Limb (tissue), 2 donors: ENCODE measurements at regions not wholly inside any gene's neighbourhood (a gene's known extent, or its start where the extent isn't known, plus 50 kb on each side); places are given as distances from the start of the nearest gene placed in this dataset.

ENCODE experiments used
- DNase-seq, 2 donors: peaks; one replicate each; pipeline ENCODE4 v3.0.0-alpha.2; 2016; ENCODE audit errors: extremely low spot score in 2 of 2

GRCh38 chr18:70523035-70523791 is 234.4 kb downstream of the SOCS6 start:
- no peak for DNase-seq

GRCh38 chr18:70522183-70522680 is 233.4 kb downstream of the SOCS6 start:
- no peak for DNase-seq

GRCh38 chr18:70520867-70521266 is 232.0 kb downstream of the SOCS6 start:
- no peak for DNase-seq

- no peak for DNase-seq
These were observed 224.8 kb downstream of the SOCS6 start for GRCh38 chr18:70513502-70514171.

- DNase-seq, result no peak
These were observed 219.1 kb downstream of the SOCS6 start for GRCh38 chr18:70507970-70508369.

DNA sequence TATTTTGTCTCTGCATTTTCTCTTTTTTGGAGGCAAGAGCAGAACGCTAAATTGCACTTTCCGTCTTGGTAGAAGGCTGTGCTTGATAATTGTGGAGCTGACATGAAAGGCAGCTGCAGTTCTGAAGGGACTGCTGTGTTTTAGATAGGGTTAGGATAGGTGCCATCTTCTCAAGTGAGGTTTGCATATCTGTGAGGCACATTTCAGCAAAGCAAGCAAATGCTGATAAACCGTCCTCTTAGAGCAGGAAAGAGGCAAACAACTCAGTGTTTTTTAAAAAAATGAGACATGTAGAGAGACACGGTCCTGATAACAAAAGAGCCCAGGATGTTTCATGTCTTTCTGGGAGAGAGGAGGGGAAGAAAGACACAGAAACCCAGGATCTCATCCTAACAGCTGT is 217.7 kb downstream of the SOCS6 start:
- DNase-seq, result no peak

DNA sequence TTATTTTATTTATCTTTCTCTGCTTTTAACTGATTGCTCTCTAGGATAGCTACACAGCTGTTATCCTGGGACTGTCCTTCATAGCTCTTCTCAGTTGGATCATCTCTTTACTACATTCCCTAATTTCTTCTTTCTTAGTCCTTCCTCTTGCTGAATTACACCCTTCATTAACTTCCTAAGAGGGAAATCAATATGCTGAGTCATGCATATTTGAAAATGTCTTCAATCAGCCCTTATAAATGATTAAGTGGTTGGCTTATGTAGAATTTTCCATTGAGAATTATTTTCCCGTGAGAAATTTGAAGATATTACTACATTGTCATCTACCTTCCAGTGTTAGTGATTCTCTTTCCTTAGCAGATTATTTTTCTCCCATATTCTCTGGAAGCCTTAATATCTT is 214.2 kb downstream of the SOCS6 start:
- DNase-seq, result no peak

DNA sequence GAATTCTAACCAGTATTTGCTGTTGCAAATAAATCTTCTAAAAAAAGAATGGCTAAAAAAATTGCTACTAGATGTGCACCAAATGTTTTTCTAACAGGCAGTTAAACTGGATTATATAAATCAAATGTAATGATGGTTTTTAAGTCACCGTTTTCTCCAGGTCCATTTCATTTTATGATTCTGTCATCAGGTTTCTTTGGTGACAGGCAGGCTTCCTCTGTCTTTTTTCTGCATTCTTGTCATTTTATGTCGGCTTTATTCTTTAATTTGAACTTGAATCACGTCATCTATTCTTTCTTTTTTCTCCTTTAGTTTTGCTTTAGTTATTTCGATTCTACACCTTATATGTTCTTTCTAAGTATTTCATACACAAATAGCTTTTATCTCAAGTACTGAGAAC is 212.5 kb downstream of the SOCS6 start:
- no peak for DNase-seq

DNA sequence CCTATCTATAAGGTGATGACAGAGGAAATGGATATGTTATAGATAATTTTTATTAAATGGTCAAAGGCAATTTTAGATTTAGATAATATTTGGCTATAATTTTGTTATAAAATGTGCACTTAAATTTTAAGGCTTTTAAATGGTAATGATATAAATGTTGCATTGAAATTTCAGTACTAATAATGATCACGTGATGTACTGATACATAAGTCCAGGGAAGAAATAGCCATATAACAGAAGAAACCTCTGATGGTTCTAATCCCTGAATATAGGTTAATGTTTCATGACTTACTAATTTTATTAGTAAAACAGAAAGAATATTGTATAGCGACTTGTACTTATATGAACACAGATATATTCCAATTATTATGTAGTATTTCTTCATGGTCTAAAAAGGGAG is 211.9 kb downstream of the SOCS6 start:
- DNase-seq, result no peak

GRCh38 chr18:70499218-70499691 is 210.4 kb downstream of the SOCS6 start:
- no peak for DNase-seq

- no peak for DNase-seq
These were observed 207.8 kb downstream of the SOCS6 start for GRCh38 chr18:70496353-70497294.

- no peak for DNase-seq
These were observed 205.7 kb downstream of the SOCS6 start for GRCh38 chr18:70494524-70494923.

DNA sequence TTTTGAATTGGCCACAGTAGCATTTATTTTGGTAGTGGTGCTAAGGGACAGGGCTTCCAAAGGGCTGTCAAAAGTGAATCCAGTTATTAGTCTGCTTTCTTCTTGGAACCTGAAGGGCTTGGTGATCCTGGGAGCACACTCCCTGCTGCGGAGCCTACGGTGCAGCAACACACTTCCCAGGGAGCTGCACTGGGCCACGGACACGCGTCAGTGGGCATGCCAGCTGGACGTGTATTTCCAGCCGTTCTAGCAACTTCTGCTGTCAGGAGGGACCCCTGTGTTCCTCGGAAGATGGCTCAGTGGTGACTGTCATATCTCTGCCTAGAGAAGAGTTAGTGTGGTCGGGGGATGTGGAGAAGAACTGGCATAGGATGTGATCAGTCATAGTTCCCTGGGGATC is 204.6 kb downstream of the SOCS6 start:
- DNase-seq, result no peak

DNA sequence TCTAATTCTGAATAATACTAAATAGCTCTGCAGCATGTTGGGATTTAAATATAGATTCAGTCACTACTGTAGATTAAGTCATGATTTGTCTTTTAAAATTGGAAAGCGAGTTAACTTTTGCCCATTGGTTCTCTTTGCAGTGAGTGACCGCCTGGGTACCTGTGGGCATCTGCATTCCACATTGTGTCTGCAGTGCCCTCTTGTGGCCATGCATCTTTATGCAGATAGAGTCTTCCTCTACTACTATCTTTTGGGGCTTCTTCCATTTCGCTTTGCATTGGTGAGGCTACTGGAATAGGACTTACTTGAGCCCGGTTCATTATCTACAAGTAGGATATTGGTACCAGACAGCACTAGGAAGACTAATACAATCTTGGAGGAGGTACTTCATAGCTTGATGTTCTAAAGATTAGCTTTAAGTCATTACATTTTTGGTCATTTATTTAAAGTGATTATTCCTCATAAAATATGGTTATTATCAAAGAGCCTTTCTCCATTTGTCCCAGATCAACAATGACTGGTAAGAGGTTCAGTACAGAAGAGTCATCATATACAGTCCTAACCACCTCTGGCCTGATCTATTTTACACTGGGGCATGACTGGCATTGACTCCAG is 203.0 kb downstream of the SOCS6 start:
- no peak for DNase-seq

- DNase-seq, result peak; percentile 45 to 64
These were observed 201.4 kb downstream of the SOCS6 start for GRCh38 chr18:70489986-70490933.

DNA sequence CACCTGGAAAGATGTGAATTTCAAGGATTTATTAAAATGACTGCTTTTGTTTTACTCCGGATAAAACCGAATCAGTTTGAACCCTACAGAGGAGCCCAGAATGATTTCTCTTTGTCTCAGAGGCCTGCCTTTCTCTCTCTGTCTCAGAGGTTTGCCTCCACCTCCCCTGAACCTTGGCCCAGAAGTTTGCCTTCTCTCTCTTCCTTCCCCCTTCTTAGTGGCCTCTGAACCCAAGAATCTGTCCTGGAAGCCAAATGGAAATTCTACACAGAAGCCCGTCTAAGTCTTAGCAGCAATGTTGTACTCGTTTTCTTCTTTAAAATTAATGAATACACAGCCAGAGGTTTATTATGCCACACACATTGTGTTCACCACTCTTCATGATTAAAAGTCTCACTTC is 200.7 kb downstream of the SOCS6 start:
- no peak for DNase-seq

DNA sequence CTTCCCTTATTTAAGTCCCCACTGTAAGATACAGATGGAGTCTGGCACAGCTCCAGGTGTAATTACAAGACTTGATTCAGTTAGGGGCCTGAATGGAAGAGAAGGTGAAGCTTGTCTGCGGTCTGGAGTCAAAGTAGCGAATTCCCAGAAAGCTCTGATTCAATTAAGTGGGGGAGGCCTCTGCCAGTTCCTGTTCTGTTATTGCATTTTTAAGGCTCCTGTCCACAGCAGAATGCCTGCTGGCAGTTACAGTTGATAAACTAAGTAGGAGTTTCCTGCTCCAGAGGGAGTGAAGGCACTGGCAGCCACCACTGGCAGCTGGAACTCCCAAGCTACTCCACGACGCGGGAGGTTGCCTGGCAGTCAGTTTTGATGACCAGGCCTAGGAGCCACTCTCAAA is 181.1 kb downstream of the SOCS6 start:
- DNase-seq, result no peak

GRCh38 chr18:70468861-70469547 is 180.2 kb downstream of the SOCS6 start:
- no peak for DNase-seq

- DNase-seq, result peak; percentile 23 to 77
These were observed 175.7 kb downstream of the SOCS6 start for GRCh38 chr18:70464343-70465114.
